Suprapubic skin (tissue), 4 donors: ENCODE measurements at regions not wholly inside any gene's neighbourhood (a gene's known extent, or its start where the extent isn't known, plus 50 kb on each side); places are given as distances from the start of the nearest gene placed in this dataset.

ENCODE experiments used
- DNase-seq, 2 donors: peaks; one replicate each; pipeline ENCODE4 v3.0.0-alpha.2; 2019; ENCODE audit warnings: low spot score in 2 of 2
- H3K27ac ChIP-seq: fragments of 200-600 bp; sonication (generic); one replicate; pipeline ENCODE4 v1.5.1; 2019
- H3K27me3 ChIP-seq: fragments of 200-600 bp; sonication (generic); one replicate; pipeline ENCODE4 v1.5.1; 2019
- H3K36me3 ChIP-seq: fragments of 200-600 bp; sonication (generic); one replicate; pipeline ENCODE4 v1.5.1; 2019
- H3K4me1 ChIP-seq: fragments of 200-600 bp; sonication (generic); one replicate; pipeline ENCODE4 v1.5.1; 2019
- H3K4me3 ChIP-seq: fragments of 200-600 bp; sonication (generic); one replicate; pipeline ENCODE4 v1.5.1; 2019; ENCODE audit warnings: mild to moderate bottlenecking
- H3K9me3 ChIP-seq: fragments of 200-600 bp; sonication (generic); one replicate; pipeline ENCODE4 v1.5.1; 2019
- EP300 ChIP-seq: sonication (generic); formaldehyde crosslinking; IDR thresholded peaks from one replicate; pipeline ENCODE4 v1.6.1; 2017; ENCODE audit warnings: antibody characterized with exemption
- POLR2A ChIP-seq, 2 donors: fragments of 450-650 bp; IDR thresholded peaks; one replicate each; pipeline ENCODE4 v1.6.1; 2017; ENCODE audit warnings: antibody characterized with exemption in 2 of 2, mild to moderate bottlenecking in 2 of 2, moderate library complexity in 2 of 2
- POLR2AphosphoS5 ChIP-seq, 3 donors: sonication (generic); formaldehyde crosslinking; IDR thresholded peaks; one replicate each; pipeline ENCODE4 v1.6.1; 2017; ENCODE audit warnings: antibody characterized with exemption in 3 of 3
- WGBS: methylation state at CpG from one replicate; pipeline ENCODE4 v1.1.5; 2018; 5-methylcytosine and 5-hydroxymethylcytosine counted together
- TF ChIP-seq, protein P1 (sequence below), 2 donors: fragments of 200-600 bp in 1 of 2; fragments of 450-650 bp in 1 of 2; sonication (generic) in 1 of 2; IDR thresholded peaks; one replicate each; pipeline ENCODE4 v1.5.1; 2016 to 2019; ENCODE audit warnings: antibody characterized with exemption in 2 of 2, mild to moderate bottlenecking in 1 of 2, moderate library complexity in 1 of 2

DNA sequence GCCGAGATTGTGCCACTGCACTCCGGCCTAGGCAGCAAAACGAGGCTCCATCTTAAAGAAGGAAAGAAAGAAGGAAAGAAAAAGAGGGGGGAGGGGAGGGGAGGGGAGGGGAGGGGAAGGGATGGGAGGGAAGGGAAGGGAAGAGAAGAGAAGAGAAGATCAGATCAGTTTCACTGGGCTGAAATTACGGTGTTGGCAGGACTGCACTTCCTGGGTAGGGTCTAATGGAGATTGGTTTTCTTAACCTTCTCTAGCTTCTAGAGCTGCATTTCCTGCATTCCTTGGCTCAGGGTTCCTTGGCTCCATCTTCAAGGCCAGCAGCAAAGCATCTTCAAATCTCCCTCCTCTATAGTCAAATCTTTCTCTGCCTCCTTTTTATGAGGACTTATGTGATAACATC is 349.1 kb upstream of the CRIM1 start:
- TF ChIP-seq, protein P1, sequence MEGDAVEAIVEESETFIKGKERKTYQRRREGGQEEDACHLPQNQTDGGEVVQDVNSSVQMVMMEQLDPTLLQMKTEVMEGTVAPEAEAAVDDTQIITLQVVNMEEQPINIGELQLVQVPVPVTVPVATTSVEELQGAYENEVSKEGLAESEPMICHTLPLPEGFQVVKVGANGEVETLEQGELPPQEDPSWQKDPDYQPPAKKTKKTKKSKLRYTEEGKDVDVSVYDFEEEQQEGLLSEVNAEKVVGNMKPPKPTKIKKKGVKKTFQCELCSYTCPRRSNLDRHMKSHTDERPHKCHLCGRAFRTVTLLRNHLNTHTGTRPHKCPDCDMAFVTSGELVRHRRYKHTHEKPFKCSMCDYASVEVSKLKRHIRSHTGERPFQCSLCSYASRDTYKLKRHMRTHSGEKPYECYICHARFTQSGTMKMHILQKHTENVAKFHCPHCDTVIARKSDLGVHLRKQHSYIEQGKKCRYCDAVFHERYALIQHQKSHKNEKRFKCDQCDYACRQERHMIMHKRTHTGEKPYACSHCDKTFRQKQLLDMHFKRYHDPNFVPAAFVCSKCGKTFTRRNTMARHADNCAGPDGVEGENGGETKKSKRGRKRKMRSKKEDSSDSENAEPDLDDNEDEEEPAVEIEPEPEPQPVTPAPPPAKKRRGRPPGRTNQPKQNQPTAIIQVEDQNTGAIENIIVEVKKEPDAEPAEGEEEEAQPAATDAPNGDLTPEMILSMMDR (IDR thresholded peaks at IDR 0.05), result no peak
- TF ChIP-seq POLR2A (IDR thresholded peaks at IDR 0.05) (no peak), EP300 (no peak), POLR2AphosphoS5 (IDR thresholded peaks at IDR 0.05) (no peak)
- H3K27ac ChIP-seq, result no peak overlapping the region
- no peaks in the 10 kb centered on the region for H3K36me3 ChIP-seq
- H3K9me3 ChIP-seq, result no peaks in the 10 kb centered on the region
- H3K4me3 ChIP-seq, result no peak overlapping the region
- no peak for DNase-seq
- H3K27me3 ChIP-seq, result no peaks in the 10 kb centered on the region
- no peaks in the 10 kb centered on the region for H3K4me1 ChIP-seq
- 87% methylated on average over 4 of the region's 4 CpGs for WGBS

DNA sequence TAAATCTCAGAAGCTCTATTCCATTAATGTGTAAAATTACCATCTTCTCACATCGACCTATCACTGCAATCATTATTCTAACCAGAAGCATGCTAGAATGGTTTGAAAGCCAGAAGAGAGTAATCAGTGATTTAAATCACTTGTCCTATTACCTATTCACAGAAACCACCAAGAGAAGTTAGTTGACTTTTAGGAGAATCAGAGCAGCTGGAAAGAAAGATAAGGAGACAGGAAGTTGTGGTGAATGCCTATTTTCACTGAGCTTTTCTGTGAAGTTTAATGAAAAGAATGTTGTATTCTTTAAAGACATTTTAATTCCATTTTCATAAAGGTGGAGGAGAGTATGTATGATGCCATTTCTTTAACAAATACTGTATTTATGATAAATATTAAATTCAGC is 352.6 kb upstream of the CRIM1 start:
- DNase-seq, result no peak
- WGBS, result 60% methylated on average over 1 of the region's 1 CpG
- Histone ChIP-seq H3K4me1 (no peaks in the 10 kb centered on the region), H3K36me3 (no peaks in the 10 kb centered on the region), H3K4me3 (no peak overlapping the region), H3K27me3 (no peaks in the 10 kb centered on the region), H3K27ac (no peak overlapping the region), H3K9me3 (no peaks in the 10 kb centered on the region)
- TF ChIP-seq EP300 (no peak), POLR2AphosphoS5 (IDR thresholded peaks at IDR 0.05) (no peak), POLR2A (IDR thresholded peaks at IDR 0.05) (no peak)
- TF ChIP-seq, protein P1 (IDR thresholded peaks at IDR 0.05), result no peak

DNA sequence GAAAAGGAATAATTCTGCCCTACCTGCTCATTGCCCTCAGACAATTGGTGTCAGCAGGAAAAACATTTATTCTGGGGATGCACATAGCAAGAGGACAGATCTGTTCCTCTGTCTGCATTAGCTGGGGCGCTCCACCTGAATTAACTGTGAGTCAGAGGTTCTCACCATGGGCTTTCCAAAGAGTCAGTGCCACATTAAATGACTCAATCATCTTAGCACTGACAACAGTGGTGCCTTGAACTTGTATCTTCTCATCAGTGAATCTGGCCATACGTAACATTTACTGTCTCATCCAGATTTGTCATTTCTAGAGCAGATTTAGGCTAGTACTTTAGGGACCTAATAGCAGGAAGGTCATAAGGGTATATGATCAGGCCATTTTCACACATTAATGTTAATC is 358.1 kb upstream of the CRIM1 start:
- 96% methylated on average over 2 of the region's 2 CpGs for WGBS
- H3K4me1 ChIP-seq, result no peaks in the 10 kb centered on the region
- no peak for TF ChIP-seq POLR2A (IDR thresholded peaks at IDR 0.05)
- TF ChIP-seq EP300, result no peak
- TF ChIP-seq POLR2AphosphoS5 (IDR thresholded peaks at IDR 0.05), result no peak
- TF ChIP-seq, protein P1 (IDR thresholded peaks at IDR 0.05), result no peak

DNA sequence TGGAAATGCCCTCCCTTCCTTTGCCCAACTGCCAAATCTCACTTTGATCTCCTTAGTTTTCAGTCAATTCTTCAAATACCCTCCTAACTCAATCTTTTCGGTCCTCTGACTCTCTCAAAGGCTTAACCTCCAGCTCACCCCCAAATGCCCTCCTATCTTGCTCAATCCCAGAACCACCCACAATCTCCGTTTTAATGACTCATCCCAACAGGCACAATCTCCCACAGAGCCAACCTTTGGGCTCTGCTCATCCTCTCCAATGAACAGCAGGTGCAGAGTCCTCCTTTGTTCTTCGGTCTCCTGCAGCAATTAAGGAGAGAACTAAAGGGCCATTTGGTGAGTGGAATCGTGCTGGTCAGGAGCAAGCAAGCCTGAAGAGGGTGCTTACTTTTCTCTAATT is 366.1 kb upstream of the CRIM1 start:
- Histone ChIP-seq H3K36me3 (no peaks in the 10 kb centered on the region), H3K27ac (no peak overlapping the region), H3K9me3 (no peaks in the 10 kb centered on the region), H3K4me3 (no peak overlapping the region), H3K4me1 (no peaks in the 10 kb centered on the region), H3K27me3 (no peaks in the 10 kb centered on the region)
- TF ChIP-seq POLR2AphosphoS5 (IDR thresholded peaks at IDR 0.05), result no peak
- TF ChIP-seq POLR2A (IDR thresholded peaks at IDR 0.05), result no peak
- TF ChIP-seq, protein P1 (IDR thresholded peaks at IDR 0.05), result no peak
- TF ChIP-seq EP300, result no peak
- WGBS, result 55% methylated on average over 4 of the region's 4 CpGs
- no peak for DNase-seq

More for the DNA sequence above, 358.1 kb upstream of the CRIM1 start:
- DNase-seq, result no peak
- no peak overlapping the region for H3K27ac ChIP-seq
- H3K4me3 ChIP-seq, result no peak overlapping the region
- no peaks in the 10 kb centered on the region for H3K27me3 ChIP-seq
- no peaks in the 10 kb centered on the region for H3K36me3 ChIP-seq
- H3K9me3 ChIP-seq, result no peaks in the 10 kb centered on the region

DNA sequence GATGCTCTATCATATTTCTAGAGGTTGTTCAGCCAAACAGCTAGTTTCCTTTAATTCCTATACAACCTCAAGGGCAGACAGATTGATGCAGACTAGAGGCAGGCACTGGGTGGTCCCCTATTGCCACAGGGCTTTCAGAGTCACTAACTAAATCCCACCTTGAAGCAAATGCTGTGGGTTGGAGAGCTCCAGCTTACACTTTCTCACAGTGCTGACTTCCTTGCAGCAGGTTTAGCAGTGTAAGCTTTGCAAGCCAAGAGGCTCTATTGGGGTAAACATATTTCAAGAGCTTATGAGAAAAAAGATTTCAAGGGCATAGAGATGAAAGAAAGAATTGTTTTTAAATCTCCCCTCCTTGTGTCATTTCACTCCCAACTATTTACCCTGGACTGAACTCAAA is 366.5 kb upstream of the CRIM1 start:
- no peak overlapping the region for H3K27ac ChIP-seq
- no peaks in the 10 kb centered on the region for H3K27me3 ChIP-seq
- no peaks in the 10 kb centered on the region for H3K4me1 ChIP-seq
- no peaks in the 10 kb centered on the region for H3K36me3 ChIP-seq
- H3K9me3 ChIP-seq, result no peaks in the 10 kb centered on the region
- no peak overlapping the region for H3K4me3 ChIP-seq
- TF ChIP-seq POLR2AphosphoS5 (IDR thresholded peaks at IDR 0.05), result no peak
- TF ChIP-seq EP300, result no peak
- no peak for TF ChIP-seq POLR2A (IDR thresholded peaks at IDR 0.05)
- TF ChIP-seq, protein P1 (IDR thresholded peaks at IDR 0.05), result no peak
- DNase-seq, result no peak
